ENCODE measurements at regions not wholly inside any gene's neighbourhood (a gene's known extent, or its start where the extent isn't known, plus 50 kb on each side); places are given as distances from the start of the nearest gene placed in this dataset.

- Histone ChIP-seq H3K27me3 (ENCODE audit: insufficient read depth) (no peaks in the 10 kb centered on the region), H3K4me2 (no peak overlapping the region), H3K27ac (ENCODE audit: low read depth) (no peak overlapping the region), H3K4me1 (ENCODE audit: insufficient read depth) (no peaks in the 10 kb centered on the region), H3K4me3 (no peak overlapping the region), H2AFZ (no peak overlapping the region), H3K36me3 (ENCODE audit: insufficient read depth) (no peaks in the 10 kb centered on the region), H3K9me2 (ENCODE audit: insufficient read depth) (no peaks in the 10 kb centered on the region), H3F3A (replicated peaks; ENCODE audit: low read depth) (no peaks in the 10 kb centered on the region), H4K20me1 (replicated peaks; ENCODE audit: insufficient read depth) (no peaks in the 10 kb centered on the region), H3K79me2 (replicated peaks; ENCODE audit: insufficient read depth) (no peaks in the 10 kb centered on the region)
- H3K27me3 Mint-ChIP-seq (ENCODE audit: insufficient read depth, low read depth, poor library complexity): no peaks in the 10 kb centered on the region
- no peak for ATAC-seq
- H3K36me3 Mint-ChIP-seq (ENCODE audit: low read depth): no peaks in the 10 kb centered on the region
- no peak for DNase-seq (ENCODE audit: low spot score)
- no peaks in the 10 kb centered on the region for H3K9me3 Mint-ChIP-seq
- no peak overlapping the region for H3K27ac Mint-ChIP-seq
- H3K4me1 Mint-ChIP-seq: no peaks in the 10 kb centered on the region
- no peak for TF ChIP-seq JUNB (IDR thresholded peaks at IDR 0.05; ENCODE audit: unreplicated experiment)
- no peak for TF ChIP-seq NANOG (IDR thresholded peaks at IDR 0.05; ENCODE audit: borderline replicate concordance)
- no peak for TF ChIP-seq ZNF331 (CRISPR knock-in tag; IDR thresholded peaks at IDR 0.05; ENCODE audit: low read depth)
- no peak for TF ChIP-seq ETS1 (IDR thresholded peaks at IDR 0.05)
- TF ChIP-seq STAT1 (IDR thresholded peaks at IDR 0.05; ENCODE audit: unreplicated experiment): no peak
- TF ChIP-seq CREB1 (CRISPR knock-in tag; IDR thresholded peaks at IDR 0.05; ENCODE audit: low read depth): no peak
- no peak for TF ChIP-seq EZH2 (IDR thresholded peaks at IDR 0.05; ENCODE audit: low read depth, unreplicated experiment)
- TF ChIP-seq ZNF114 (CRISPR knock-in tag; IDR thresholded peaks at IDR 0.05): no peak
- TF ChIP-seq, protein P1, sequence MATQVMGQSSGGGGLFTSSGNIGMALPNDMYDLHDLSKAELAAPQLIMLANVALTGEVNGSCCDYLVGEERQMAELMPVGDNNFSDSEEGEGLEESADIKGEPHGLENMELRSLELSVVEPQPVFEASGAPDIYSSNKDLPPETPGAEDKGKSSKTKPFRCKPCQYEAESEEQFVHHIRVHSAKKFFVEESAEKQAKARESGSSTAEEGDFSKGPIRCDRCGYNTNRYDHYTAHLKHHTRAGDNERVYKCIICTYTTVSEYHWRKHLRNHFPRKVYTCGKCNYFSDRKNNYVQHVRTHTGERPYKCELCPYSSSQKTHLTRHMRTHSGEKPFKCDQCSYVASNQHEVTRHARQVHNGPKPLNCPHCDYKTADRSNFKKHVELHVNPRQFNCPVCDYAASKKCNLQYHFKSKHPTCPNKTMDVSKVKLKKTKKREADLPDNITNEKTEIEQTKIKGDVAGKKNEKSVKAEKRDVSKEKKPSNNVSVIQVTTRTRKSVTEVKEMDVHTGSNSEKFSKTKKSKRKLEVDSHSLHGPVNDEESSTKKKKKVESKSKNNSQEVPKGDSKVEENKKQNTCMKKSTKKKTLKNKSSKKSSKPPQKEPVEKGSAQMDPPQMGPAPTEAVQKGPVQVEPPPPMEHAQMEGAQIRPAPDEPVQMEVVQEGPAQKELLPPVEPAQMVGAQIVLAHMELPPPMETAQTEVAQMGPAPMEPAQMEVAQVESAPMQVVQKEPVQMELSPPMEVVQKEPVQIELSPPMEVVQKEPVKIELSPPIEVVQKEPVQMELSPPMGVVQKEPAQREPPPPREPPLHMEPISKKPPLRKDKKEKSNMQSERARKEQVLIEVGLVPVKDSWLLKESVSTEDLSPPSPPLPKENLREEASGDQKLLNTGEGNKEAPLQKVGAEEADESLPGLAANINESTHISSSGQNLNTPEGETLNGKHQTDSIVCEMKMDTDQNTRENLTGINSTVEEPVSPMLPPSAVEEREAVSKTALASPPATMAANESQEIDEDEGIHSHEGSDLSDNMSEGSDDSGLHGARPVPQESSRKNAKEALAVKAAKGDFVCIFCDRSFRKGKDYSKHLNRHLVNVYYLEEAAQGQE (IDR thresholded peaks at IDR 0.05; ENCODE audit: unreplicated experiment): no peak
- no peak for TF ChIP-seq EZH2phosphoT487 (IDR thresholded peaks at IDR 0.05; ENCODE audit: unreplicated experiment)
- TF ChIP-seq POLR2AphosphoS5 (IDR thresholded peaks at IDR 0.05; ENCODE audit: low read depth): no peak
- TF ChIP-seq, protein P2, sequence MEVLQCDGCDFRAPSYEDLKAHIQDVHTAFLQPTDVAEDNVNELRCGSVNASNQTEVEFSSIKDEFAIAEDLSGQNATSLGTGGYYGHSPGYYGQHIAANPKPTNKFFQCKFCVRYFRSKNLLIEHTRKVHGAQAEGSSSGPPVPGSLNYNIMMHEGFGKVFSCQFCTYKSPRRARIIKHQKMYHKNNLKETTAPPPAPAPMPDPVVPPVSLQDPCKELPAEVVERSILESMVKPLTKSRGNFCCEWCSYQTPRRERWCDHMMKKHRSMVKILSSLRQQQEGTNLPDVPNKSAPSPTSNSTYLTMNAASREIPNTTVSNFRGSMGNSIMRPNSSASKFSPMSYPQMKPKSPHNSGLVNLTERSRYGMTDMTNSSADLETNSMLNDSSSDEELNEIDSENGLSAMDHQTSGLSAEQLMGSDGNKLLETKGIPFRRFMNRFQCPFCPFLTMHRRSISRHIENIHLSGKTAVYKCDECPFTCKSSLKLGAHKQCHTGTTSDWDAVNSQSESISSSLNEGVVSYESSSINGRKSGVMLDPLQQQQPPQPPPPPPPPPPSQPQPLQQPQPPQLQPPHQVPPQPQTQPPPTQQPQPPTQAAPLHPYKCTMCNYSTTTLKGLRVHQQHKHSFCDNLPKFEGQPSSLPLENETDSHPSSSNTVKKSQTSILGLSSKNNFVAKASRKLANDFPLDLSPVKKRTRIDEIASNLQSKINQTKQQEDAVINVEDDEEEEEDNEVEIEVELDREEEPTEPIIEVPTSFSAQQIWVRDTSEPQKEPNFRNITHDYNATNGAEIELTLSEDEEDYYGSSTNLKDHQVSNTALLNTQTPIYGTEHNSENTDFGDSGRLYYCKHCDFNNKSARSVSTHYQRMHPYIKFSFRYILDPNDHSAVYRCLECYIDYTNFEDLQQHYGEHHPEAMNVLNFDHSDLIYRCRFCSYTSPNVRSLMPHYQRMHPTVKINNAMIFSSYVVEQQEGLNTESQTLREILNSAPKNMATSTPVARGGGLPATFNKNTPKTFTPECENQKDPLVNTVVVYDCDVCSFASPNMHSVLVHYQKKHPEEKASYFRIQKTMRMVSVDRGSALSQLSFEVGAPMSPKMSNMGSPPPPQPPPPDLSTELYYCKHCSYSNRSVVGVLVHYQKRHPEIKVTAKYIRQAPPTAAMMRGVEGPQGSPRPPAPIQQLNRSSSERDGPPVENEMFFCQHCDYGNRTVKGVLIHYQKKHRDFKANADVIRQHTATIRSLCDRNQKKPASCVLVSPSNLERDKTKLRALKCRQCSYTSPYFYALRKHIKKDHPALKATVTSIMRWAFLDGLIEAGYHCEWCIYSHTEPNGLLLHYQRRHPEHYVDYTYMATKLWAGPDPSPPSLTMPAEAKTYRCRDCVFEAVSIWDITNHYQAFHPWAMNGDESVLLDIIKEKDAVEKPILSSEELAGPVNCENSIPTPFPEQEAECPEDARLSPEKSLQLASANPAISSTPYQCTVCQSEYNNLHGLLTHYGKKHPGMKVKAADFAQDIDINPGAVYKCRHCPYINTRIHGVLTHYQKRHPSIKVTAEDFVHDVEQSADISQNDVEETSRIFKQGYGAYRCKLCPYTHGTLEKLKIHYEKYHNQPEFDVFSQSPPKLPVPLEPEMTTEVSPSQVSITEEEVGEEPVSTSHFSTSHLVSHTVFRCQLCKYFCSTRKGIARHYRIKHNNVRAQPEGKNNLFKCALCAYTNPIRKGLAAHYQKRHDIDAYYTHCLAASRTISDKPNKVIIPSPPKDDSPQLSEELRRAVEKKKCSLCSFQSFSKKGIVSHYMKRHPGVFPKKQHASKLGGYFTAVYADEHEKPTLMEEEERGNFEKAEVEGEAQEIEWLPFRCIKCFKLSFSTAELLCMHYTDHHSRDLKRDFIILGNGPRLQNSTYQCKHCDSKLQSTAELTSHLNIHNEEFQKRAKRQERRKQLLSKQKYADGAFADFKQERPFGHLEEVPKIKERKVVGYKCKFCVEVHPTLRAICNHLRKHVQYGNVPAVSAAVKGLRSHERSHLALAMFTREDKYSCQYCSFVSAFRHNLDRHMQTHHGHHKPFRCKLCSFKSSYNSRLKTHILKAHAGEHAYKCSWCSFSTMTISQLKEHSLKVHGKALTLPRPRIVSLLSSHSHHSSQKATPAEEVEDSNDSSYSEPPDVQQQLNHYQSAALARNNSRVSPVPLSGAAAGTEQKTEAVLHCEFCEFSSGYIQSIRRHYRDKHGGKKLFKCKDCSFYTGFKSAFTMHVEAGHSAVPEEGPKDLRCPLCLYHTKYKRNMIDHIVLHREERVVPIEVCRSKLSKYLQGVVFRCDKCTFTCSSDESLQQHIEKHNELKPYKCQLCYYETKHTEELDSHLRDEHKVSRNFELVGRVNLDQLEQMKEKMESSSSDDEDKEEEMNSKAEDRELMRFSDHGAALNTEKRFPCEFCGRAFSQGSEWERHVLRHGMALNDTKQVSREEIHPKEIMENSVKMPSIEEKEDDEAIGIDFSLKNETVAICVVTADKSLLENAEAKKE (CRISPR knock-in tag; IDR thresholded peaks at IDR 0.05): no peak
- TF ChIP-seq CTCF (conservative IDR thresholded peaks at IDR 0.05; ENCODE audit: low read depth in 2 of 2): no peak
- H3K4me3 Mint-ChIP-seq: no peak overlapping the region
Measured at GRCh38 chrX:19182785-19183184, 60.5 kb upstream of the ADGRG2 start.

Measured in GM23338 (cell line).